ENCODE measurements at regions not wholly inside any gene's neighbourhood (a gene's known extent, or its start where the extent isn't known, plus 50 kb on each side); places are given as distances from the start of the nearest gene placed in this dataset.

DNA sequence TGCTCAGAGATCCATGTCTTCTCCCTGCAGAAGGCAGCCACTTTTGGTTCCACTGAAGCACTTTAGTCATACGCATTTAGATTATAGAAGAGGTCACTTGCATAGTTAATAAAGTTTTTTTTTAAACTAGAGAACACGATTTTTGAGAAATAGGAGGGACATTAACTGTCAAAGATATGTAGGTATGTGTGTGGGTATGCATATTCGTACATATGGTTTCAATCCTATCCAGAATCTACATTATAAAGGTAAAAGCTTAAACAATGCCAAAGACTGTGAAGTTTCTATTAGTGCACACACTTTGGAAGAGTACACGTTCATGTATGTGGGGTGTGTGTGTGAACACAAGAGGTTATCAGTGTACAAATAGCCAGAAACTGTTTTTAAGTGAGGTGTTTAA lies 103.2 kb downstream of the BTBD3 start:
- no peak for DNase-seq (ENCODE audit: low spot score)
- 87% methylated on average over 4 of the region's 4 CpGs for WGBS
- Histone ChIP-seq H3K4me1 (replicated peaks) (no peaks in the 10 kb centered on the region), H3K9me3 (no peaks in the 10 kb centered on the region), H3K36me3 (no peaks in the 10 kb centered on the region), H3K4me3 (no peak overlapping the region), H3K27ac (no peak overlapping the region), H3K27me3 (replicated peaks; ENCODE audit: insufficient read depth) (no peaks in the 10 kb centered on the region)
- intact Hi-C loops (cut with DNase I), result no loop called here
- no peak for TF ChIP-seq POLR2AphosphoS5 (IDR thresholded peaks at IDR 0.05)
- TF ChIP-seq, protein P1, sequence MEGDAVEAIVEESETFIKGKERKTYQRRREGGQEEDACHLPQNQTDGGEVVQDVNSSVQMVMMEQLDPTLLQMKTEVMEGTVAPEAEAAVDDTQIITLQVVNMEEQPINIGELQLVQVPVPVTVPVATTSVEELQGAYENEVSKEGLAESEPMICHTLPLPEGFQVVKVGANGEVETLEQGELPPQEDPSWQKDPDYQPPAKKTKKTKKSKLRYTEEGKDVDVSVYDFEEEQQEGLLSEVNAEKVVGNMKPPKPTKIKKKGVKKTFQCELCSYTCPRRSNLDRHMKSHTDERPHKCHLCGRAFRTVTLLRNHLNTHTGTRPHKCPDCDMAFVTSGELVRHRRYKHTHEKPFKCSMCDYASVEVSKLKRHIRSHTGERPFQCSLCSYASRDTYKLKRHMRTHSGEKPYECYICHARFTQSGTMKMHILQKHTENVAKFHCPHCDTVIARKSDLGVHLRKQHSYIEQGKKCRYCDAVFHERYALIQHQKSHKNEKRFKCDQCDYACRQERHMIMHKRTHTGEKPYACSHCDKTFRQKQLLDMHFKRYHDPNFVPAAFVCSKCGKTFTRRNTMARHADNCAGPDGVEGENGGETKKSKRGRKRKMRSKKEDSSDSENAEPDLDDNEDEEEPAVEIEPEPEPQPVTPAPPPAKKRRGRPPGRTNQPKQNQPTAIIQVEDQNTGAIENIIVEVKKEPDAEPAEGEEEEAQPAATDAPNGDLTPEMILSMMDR (IDR thresholded peaks at IDR 0.05), result no peak
- no peak for TF ChIP-seq POLR2A (IDR thresholded peaks at IDR 0.05)

DNA sequence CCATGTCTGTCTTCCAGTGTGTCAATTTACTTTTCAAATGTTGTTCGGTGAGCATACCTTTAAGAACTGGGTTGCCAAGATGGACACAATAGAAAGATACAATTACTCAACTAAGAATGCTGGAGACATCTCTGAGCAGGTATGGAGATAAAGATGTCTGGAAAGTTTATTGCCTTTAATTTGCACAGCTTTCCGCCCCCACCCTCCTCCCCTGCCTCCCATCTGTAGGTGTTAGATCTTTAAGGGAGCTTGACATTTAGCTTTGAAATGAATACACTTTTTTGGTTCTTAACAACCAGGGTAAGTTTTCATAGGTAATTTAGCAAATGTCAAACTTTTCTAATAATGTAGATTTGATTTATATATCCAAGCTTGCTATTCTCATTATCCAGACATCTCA lies 104.4 kb downstream of the BTBD3 start:
- no peak for DNase-seq (ENCODE audit: low spot score)
- Histone ChIP-seq H3K27me3 (replicated peaks; ENCODE audit: insufficient read depth) (no peaks in the 10 kb centered on the region), H3K36me3 (no peaks in the 10 kb centered on the region), H3K9me3 (no peaks in the 10 kb centered on the region), H3K4me3 (no peak overlapping the region), H3K27ac (no peak overlapping the region), H3K4me1 (replicated peaks) (no peaks in the 10 kb centered on the region)
- TF ChIP-seq POLR2A (IDR thresholded peaks at IDR 0.05), result no peak
- 65% methylated on average over 2 of the region's 2 CpGs for WGBS
- intact Hi-C loops (cut with DNase I), result no loop called here

DNA sequence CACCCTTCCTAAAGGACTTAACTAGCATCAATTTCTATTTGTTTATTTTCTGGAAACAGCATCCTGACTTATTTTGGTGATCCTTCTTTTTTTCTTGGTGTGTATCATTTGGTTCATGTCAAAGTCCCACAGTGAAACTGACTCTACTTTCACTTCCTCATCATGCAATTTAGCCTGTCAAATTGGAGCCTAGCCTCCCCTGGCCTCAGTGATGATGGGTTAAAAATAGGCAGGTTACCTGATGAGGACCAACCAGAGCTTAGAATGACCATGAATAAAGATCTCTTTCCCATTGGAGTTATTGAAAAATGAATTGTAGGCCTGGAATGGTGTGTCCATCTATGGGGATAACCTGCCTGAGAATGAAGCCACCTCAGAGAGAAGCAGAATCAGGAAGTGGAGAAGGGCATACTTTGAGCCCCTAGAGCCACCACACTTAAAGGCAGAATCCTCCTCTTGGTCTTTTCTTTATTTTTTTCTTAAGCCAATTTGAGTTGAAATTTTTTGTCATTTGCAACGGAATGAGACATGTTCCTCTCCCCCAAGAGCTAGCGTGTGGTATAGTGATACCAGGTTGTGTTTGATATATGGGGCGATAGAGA lies 105.6 kb downstream of the BTBD3 start:
- TF ChIP-seq, protein P1 (IDR thresholded peaks at IDR 0.05), result no peak
- TF ChIP-seq POLR2AphosphoS5 (IDR thresholded peaks at IDR 0.05), result no peak
- no peak for TF ChIP-seq POLR2A (IDR thresholded peaks at IDR 0.05)
- H3K36me3 ChIP-seq, result no peaks in the 10 kb centered on the region

DNA sequence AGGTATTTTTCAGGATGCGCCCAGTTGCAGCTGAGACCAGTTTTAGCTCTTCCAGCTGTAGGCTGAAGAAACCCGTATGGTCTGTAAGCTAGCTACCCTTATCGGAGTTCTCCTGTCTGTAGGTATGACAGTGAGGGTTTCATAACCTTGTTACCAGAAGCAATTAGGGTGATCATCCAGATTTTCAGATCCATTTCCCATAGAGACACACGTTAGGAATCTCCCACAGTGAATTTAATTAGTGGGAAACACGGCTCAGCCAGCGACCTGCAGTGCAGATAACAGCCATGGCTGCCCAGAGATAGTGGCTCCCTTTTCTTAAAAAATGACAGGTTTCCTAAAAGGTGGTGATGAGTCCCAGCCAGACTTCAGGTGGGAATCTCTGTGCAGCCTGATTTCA lies 111.1 kb downstream of the BTBD3 start:
- no peak overlapping the region for H3K27ac ChIP-seq
- H3K4me1 ChIP-seq (replicated peaks), result no peaks in the 10 kb centered on the region
- no peak for DNase-seq (ENCODE audit: low spot score)
- no peak overlapping the region for H3K4me3 ChIP-seq
- no peaks in the 10 kb centered on the region for H3K9me3 ChIP-seq
- H3K27me3 ChIP-seq (replicated peaks; ENCODE audit: insufficient read depth), result no peaks in the 10 kb centered on the region
- TF ChIP-seq, protein P1 (IDR thresholded peaks at IDR 0.05), result no peak
- TF ChIP-seq POLR2A (IDR thresholded peaks at IDR 0.05) (no peak), POLR2AphosphoS5 (IDR thresholded peaks at IDR 0.05) (no peak)
- intact Hi-C loops (cut with DNase I), result no loop called here
- no peaks in the 10 kb centered on the region for H3K36me3 ChIP-seq
- 95% methylated on average over 6 of the region's 6 CpGs for WGBS

More for the DNA sequence above, 105.6 kb downstream of the BTBD3 start:
- H3K27me3 ChIP-seq (replicated peaks; ENCODE audit: insufficient read depth), result no peaks in the 10 kb centered on the region
- no peak for DNase-seq (ENCODE audit: low spot score)
- no peaks in the 10 kb centered on the region for H3K4me1 ChIP-seq (replicated peaks)
- no peak overlapping the region for H3K27ac ChIP-seq
- H3K9me3 ChIP-seq, result no peaks in the 10 kb centered on the region
- H3K4me3 ChIP-seq, result no peak overlapping the region
- intact Hi-C loops (cut with DNase I), result no loop called here
- 64% methylated on average over 3 of the region's 3 CpGs for whole genome bisulfite sequencing

DNA sequence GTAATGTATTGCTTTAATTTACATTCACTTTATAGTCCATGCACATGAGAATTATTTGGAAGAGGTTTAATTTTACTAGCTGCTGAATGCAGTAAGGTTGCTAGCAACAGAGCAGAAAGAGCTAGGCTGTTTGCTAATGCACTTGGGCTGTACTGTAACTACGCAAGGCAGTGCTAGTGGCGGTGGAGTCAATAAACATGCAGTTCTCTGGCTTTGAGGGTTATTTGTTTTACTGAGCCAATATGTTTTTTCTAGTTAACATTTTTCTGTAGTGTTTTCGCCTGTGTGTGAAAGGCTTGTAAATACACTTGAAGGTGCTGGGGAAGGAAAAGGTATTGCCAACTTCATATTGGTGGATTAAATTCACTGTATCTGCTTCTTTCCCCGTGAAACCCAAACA lies 112.8 kb downstream of the BTBD3 start:
- H3K27ac ChIP-seq, result no peak overlapping the region
- intact Hi-C loops (cut with DNase I), result no loop called here
- no peaks in the 10 kb centered on the region for H3K4me1 ChIP-seq (replicated peaks)
- peak; percentile 48 for DNase-seq (ENCODE audit: low spot score)
- no peaks in the 10 kb centered on the region for H3K27me3 ChIP-seq (replicated peaks; ENCODE audit: insufficient read depth)
- H3K4me3 ChIP-seq, result no peak overlapping the region
- 53% methylated on average over 4 of the region's 4 CpGs for WGBS
- TF ChIP-seq POLR2A (IDR thresholded peaks at IDR 0.05), result no peak
- TF ChIP-seq POLR2AphosphoS5 (IDR thresholded peaks at IDR 0.05), result peak; percentile 82
- no peaks in the 10 kb centered on the region for H3K36me3 ChIP-seq
- no peaks in the 10 kb centered on the region for H3K9me3 ChIP-seq

DNA sequence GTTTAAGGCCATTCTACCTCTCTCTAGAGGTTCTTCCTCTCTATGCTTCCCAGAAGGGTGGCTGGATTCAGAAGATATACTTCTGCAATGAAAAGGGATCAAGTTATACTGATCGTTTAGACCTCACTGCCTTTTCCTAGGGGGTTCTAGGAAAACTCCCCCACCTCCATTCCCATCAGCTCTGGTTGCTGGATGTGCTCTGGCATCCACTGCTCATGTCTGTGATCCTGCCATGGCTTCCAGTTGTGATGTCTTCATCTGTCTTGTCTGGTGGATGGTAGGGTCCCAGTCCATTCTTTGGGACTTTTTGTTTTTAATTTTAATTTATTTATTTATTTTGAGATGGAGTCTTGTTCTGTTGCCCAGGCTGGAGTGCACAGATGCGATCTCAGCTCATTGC lies 118.4 kb downstream of the BTBD3 start:
- no peak for TF ChIP-seq POLR2AphosphoS5 (IDR thresholded peaks at IDR 0.05)
- TF ChIP-seq, protein P1 (IDR thresholded peaks at IDR 0.05), result no peak
- no peak for TF ChIP-seq POLR2A (IDR thresholded peaks at IDR 0.05)

More for the DNA sequence above, 118.4 kb downstream of the BTBD3 start:
- Histone ChIP-seq H3K27me3 (replicated peaks; ENCODE audit: insufficient read depth) (no peaks in the 10 kb centered on the region), H3K4me3 (no peak overlapping the region), H3K9me3 (no peaks in the 10 kb centered on the region), H3K4me1 (replicated peaks) (no peaks in the 10 kb centered on the region), H3K27ac (no peak overlapping the region), H3K36me3 (no peaks in the 10 kb centered on the region)
- intact Hi-C loops (cut with DNase I), result no loop called here
- 95% methylated on average over 2 of the region's 2 CpGs for WGBS
- DNase-seq (ENCODE audit: low spot score), result no peak
